HEK293T (cell line): ENCODE measurements at regions not wholly inside any gene's neighbourhood (a gene's known extent, or its start where the extent isn't known, plus 50 kb on each side); places are given as distances from the start of the nearest gene placed in this dataset.

Source experiments
- ARNT ChIP-seq: fragments of 450-650 bp; IDR thresholded peaks from 2 replicates; pipeline ENCODE4 v1.6.1; 2017; ENCODE audit warnings: mild to moderate bottlenecking
- BHLHE40 ChIP-seq: fragments of 450-650 bp; IDR thresholded peaks from 2 replicates; pipeline ENCODE4 v1.6.1; 2016; ENCODE audit warnings: mild to moderate bottlenecking, moderate library complexity, borderline replicate concordance
- ELF4 ChIP-seq: fragments of 450-650 bp; IDR thresholded peaks from 2 replicates; pipeline ENCODE4 v1.6.1; 2017; ENCODE audit warnings: antibody characterized with exemption
- FOXA1 ChIP-seq: fragments of 450-650 bp; IDR thresholded peaks from 2 replicates; pipeline ENCODE4 v1.6.1; 2016; ENCODE audit warnings: mild to moderate bottlenecking
- FOXK2 ChIP-seq: fragments of 450-650 bp; IDR thresholded peaks from 2 replicates; pipeline ENCODE4 v1.6.1; 2016; ENCODE audit warnings: mild to moderate bottlenecking
- FOXM1 ChIP-seq: fragments of 450-650 bp; IDR thresholded peaks from 2 replicates; pipeline ENCODE4 v1.6.1; 2017; ENCODE audit warnings: mild to moderate bottlenecking, borderline replicate concordance
- HDGF ChIP-seq: fragments of 450-650 bp; IDR thresholded peaks from 2 replicates; pipeline ENCODE4 v1.6.1; 2017; ENCODE audit warnings: antibody characterized with exemption, borderline replicate concordance
- LEF1 ChIP-seq: fragments of 450-650 bp; IDR thresholded peaks from 2 replicates; pipeline ENCODE4 v1.6.1; 2017; ENCODE audit warnings: mild to moderate bottlenecking, borderline replicate concordance
- NFRKB ChIP-seq: fragments of 450-650 bp; IDR thresholded peaks from 2 replicates; pipeline ENCODE4 v1.6.1; 2016; ENCODE audit warnings: mild to moderate bottlenecking, moderate library complexity
- PKNOX1 ChIP-seq: fragments of 450-650 bp; IDR thresholded peaks from 2 replicates; pipeline ENCODE4 v1.6.1; 2016
- SP1 ChIP-seq: fragments of 450-650 bp; IDR thresholded peaks from 2 replicates; pipeline ENCODE4 v1.6.1; 2017
- SUZ12 ChIP-seq: fragments of 450-650 bp; IDR thresholded peaks from 2 replicates; pipeline ENCODE4 v1.6.1; 2016; ENCODE audit warnings: mild to moderate bottlenecking
- ZNF384 ChIP-seq: fragments of 450-650 bp; IDR thresholded peaks from 2 replicates; pipeline ENCODE4 v1.6.1; 2016

- TF ChIP-seq LEF1: no peak
- TF ChIP-seq ARNT: no peak
- TF ChIP-seq BHLHE40: no peak
- no peak for TF ChIP-seq ELF4
- no peak for TF ChIP-seq FOXA1
- TF ChIP-seq ZNF384: no peak
- TF ChIP-seq NFRKB: no peak
- no peak for TF ChIP-seq SUZ12
- no peak for TF ChIP-seq FOXK2
- TF ChIP-seq SP1: no peak
- no peak for TF ChIP-seq FOXM1
- TF ChIP-seq PKNOX1: no peak
- TF ChIP-seq HDGF: no peak
Observed at GRCh38 chr22:47460176-47460575, 697.7 kb downstream of the TBC1D22A start.
